ENCODE measurements at regions not wholly inside any gene's neighbourhood (a gene's known extent, or its start where the extent isn't known, plus 50 kb on each side); places are given as distances from the start of the nearest gene placed in this dataset.
"Not testable (repeated sequence)": the region's sequence is repeated elsewhere in the genome, so short reads cannot be mapped to it uniquely, and the experiment has no call there.

- no peaks in the 10 kb centered on the region for H3K9me3 ChIP-seq (ENCODE audit: low read length)
Measured at GRCh38 chr20:55937283-55937682, 68.0 kb downstream of the CBLN4 start.

GRCh38 chr20:55936209-55936595, 69.1 kb downstream of the CBLN4 start:
- no peaks in the 10 kb centered on the region for H3K9me3 ChIP-seq (ENCODE audit: low read length)
- no peak overlapping the region for H3K4me3 ChIP-seq (ENCODE audit: low read length)
- H3K36me3 ChIP-seq (ENCODE audit: insufficient read depth, low read length): no peaks in the 10 kb centered on the region
- H3K4me1 ChIP-seq (ENCODE audit: insufficient read depth, low read length): no peaks in the 10 kb centered on the region
- H3K27me3 ChIP-seq (ENCODE audit: insufficient read depth, low read length): peaks cover 3% of the 10 kb centered on the region
- H2AFZ ChIP-seq (ENCODE audit: low read depth, low read length): no peak overlapping the region

More at GRCh38 chr20:55937283-55937682, 68.0 kb downstream of the CBLN4 start:
- H3K36me3 ChIP-seq (ENCODE audit: insufficient read depth, low read length): no peaks in the 10 kb centered on the region
- H3K4me3 ChIP-seq (ENCODE audit: low read length): no peak overlapping the region
- no peaks in the 10 kb centered on the region for H3K4me1 ChIP-seq (ENCODE audit: insufficient read depth, low read length)
- H2AFZ ChIP-seq (ENCODE audit: low read depth, low read length): no peak overlapping the region
- peaks cover 3% of the 10 kb centered on the region for H3K27me3 ChIP-seq (ENCODE audit: insufficient read depth, low read length)

- Histone ChIP-seq H3K4me1 (ENCODE audit: insufficient read depth, low read length) (no peaks in the 10 kb centered on the region), H3K36me3 (ENCODE audit: insufficient read depth, low read length) (no peaks in the 10 kb centered on the region), H3K9me3 (ENCODE audit: low read length) (no peaks in the 10 kb centered on the region), H3K27me3 (ENCODE audit: insufficient read depth, low read length) (peaks cover 3% of the 10 kb centered on the region), H3K4me3 (ENCODE audit: low read length) (no peak overlapping the region), H2AFZ (ENCODE audit: low read depth, low read length) (no peak overlapping the region)
Measured at GRCh38 chr20:55935448-55936208, 69.7 kb downstream of the CBLN4 start.

- Histone ChIP-seq H2AFZ (ENCODE audit: low read depth, low read length) (no peak overlapping the region), H3K36me3 (ENCODE audit: insufficient read depth, low read length) (no peaks in the 10 kb centered on the region), H3K27me3 (ENCODE audit: insufficient read depth, low read length) (peaks cover 3% of the 10 kb centered on the region), H3K4me3 (ENCODE audit: low read length) (no peak overlapping the region), H3K9me3 (ENCODE audit: low read length) (no peaks in the 10 kb centered on the region), H3K4me1 (ENCODE audit: insufficient read depth, low read length) (no peaks in the 10 kb centered on the region)
Measured at GRCh38 chr20:55934146-55934545, 71.2 kb downstream of the CBLN4 start.

GRCh38 chr20:55930876-55931275, 74.4 kb downstream of the CBLN4 start:
- not testable (repeated sequence) for H3K4me1 ChIP-seq (ENCODE audit: insufficient read depth, low read length); H3K27me3 ChIP-seq (ENCODE audit: insufficient read depth, low read length); H3K4me3 ChIP-seq (ENCODE audit: low read length); H3K36me3 ChIP-seq (ENCODE audit: insufficient read depth, low read length); H3K9me3 ChIP-seq (ENCODE audit: low read length); H2AFZ ChIP-seq (ENCODE audit: low read depth, low read length)

- no peak overlapping the region for H3K4me3 ChIP-seq (ENCODE audit: low read length)
- no peaks in the 10 kb centered on the region for H3K9me3 ChIP-seq (ENCODE audit: low read length)
- no peaks in the 10 kb centered on the region for H3K36me3 ChIP-seq (ENCODE audit: insufficient read depth, low read length)
- H2AFZ ChIP-seq (ENCODE audit: low read depth, low read length): no peak overlapping the region
- no peaks in the 10 kb centered on the region for H3K4me1 ChIP-seq (ENCODE audit: insufficient read depth, low read length)
- no peaks in the 10 kb centered on the region for H3K27me3 ChIP-seq (ENCODE audit: insufficient read depth, low read length)
Measured at GRCh38 chr20:55928266-55928665, 77.1 kb downstream of the CBLN4 start.

- H2AFZ ChIP-seq (ENCODE audit: low read depth, low read length): no peak overlapping the region
- H3K27me3 ChIP-seq (ENCODE audit: insufficient read depth, low read length): no peaks in the 10 kb centered on the region
- H3K36me3 ChIP-seq (ENCODE audit: insufficient read depth, low read length): no peaks in the 10 kb centered on the region
- H3K9me3 ChIP-seq (ENCODE audit: low read length): no peaks in the 10 kb centered on the region
- H3K4me1 ChIP-seq (ENCODE audit: insufficient read depth, low read length): no peaks in the 10 kb centered on the region
- no peak overlapping the region for H3K4me3 ChIP-seq (ENCODE audit: low read length)
Measured at GRCh38 chr20:55919956-55920355, 85.4 kb downstream of the CBLN4 start.

GRCh38 chr20:55919319-55919718, 86.0 kb downstream of the CBLN4 start:
- Histone ChIP-seq H2AFZ (ENCODE audit: low read depth, low read length) (no peak overlapping the region), H3K9me3 (ENCODE audit: low read length) (no peaks in the 10 kb centered on the region), H3K4me3 (ENCODE audit: low read length) (no peak overlapping the region), H3K27me3 (ENCODE audit: insufficient read depth, low read length) (no peaks in the 10 kb centered on the region), H3K36me3 (ENCODE audit: insufficient read depth, low read length) (no peaks in the 10 kb centered on the region), H3K4me1 (ENCODE audit: insufficient read depth, low read length) (no peaks in the 10 kb centered on the region)

- no peaks in the 10 kb centered on the region for H3K36me3 ChIP-seq (ENCODE audit: insufficient read depth, low read length)
Measured at GRCh38 chr20:55918471-55918870, 86.8 kb downstream of the CBLN4 start.

GRCh38 chr20:55893031-55893430, 112.3 kb downstream of the CBLN4 start:
- Histone ChIP-seq H3K27me3 (ENCODE audit: insufficient read depth, low read length) (no peaks in the 10 kb centered on the region), H3K36me3 (ENCODE audit: insufficient read depth, low read length) (no peaks in the 10 kb centered on the region), H3K9me3 (ENCODE audit: low read length) (no peaks in the 10 kb centered on the region), H2AFZ (ENCODE audit: low read depth, low read length) (no peak overlapping the region), H3K4me3 (ENCODE audit: low read length) (no peak overlapping the region), H3K4me1 (ENCODE audit: insufficient read depth, low read length) (no peaks in the 10 kb centered on the region)

More at GRCh38 chr20:55918471-55918870, 86.8 kb downstream of the CBLN4 start:
- no peaks in the 10 kb centered on the region for H3K4me1 ChIP-seq (ENCODE audit: insufficient read depth, low read length)
- H2AFZ ChIP-seq (ENCODE audit: low read depth, low read length): no peak overlapping the region
- no peak overlapping the region for H3K4me3 ChIP-seq (ENCODE audit: low read length)
- H3K9me3 ChIP-seq (ENCODE audit: low read length): no peaks in the 10 kb centered on the region
- H3K27me3 ChIP-seq (ENCODE audit: insufficient read depth, low read length): no peaks in the 10 kb centered on the region

- Histone ChIP-seq H3K4me1 (ENCODE audit: insufficient read depth, low read length) (no peaks in the 10 kb centered on the region), H2AFZ (ENCODE audit: low read depth, low read length) (no peak overlapping the region), H3K27me3 (ENCODE audit: insufficient read depth, low read length) (no peaks in the 10 kb centered on the region), H3K36me3 (ENCODE audit: insufficient read depth, low read length) (no peaks in the 10 kb centered on the region), H3K4me3 (ENCODE audit: low read length) (peak overlapping the region; percentile 28), H3K9me3 (ENCODE audit: low read length) (no peaks in the 10 kb centered on the region)
Measured at GRCh38 chr20:55888685-55889084, 116.6 kb downstream of the CBLN4 start.

- H3K4me3 ChIP-seq (ENCODE audit: low read length): no peak overlapping the region
- H2AFZ ChIP-seq (ENCODE audit: low read depth, low read length): no peak overlapping the region
- H3K9me3 ChIP-seq (ENCODE audit: low read length): no peaks in the 10 kb centered on the region
- H3K4me1 ChIP-seq (ENCODE audit: insufficient read depth, low read length): no peaks in the 10 kb centered on the region
- H3K27me3 ChIP-seq (ENCODE audit: insufficient read depth, low read length): no peaks in the 10 kb centered on the region
- H3K36me3 ChIP-seq (ENCODE audit: insufficient read depth, low read length): no peaks in the 10 kb centered on the region
Measured at GRCh38 chr20:55882910-55883309, 122.4 kb downstream of the CBLN4 start.

GRCh38 chr20:55882286-55882685, 123.0 kb downstream of the CBLN4 start:
- H3K9me3 ChIP-seq (ENCODE audit: low read length): no peaks in the 10 kb centered on the region

GRCh38 chr20:55881204-55881603, 124.1 kb downstream of the CBLN4 start:
- Histone ChIP-seq H3K4me1 (ENCODE audit: insufficient read depth, low read length) (no peaks in the 10 kb centered on the region), H2AFZ (ENCODE audit: low read depth, low read length) (no peak overlapping the region), H3K36me3 (ENCODE audit: insufficient read depth, low read length) (no peaks in the 10 kb centered on the region), H3K4me3 (ENCODE audit: low read length) (no peak overlapping the region), H3K27me3 (ENCODE audit: insufficient read depth, low read length) (no peaks in the 10 kb centered on the region), H3K9me3 (ENCODE audit: low read length) (no peaks in the 10 kb centered on the region)

More at GRCh38 chr20:55882286-55882685, 123.0 kb downstream of the CBLN4 start:
- H3K4me3 ChIP-seq (ENCODE audit: low read length): no peak overlapping the region
- H2AFZ ChIP-seq (ENCODE audit: low read depth, low read length): no peak overlapping the region
- no peaks in the 10 kb centered on the region for H3K27me3 ChIP-seq (ENCODE audit: insufficient read depth, low read length)
- H3K4me1 ChIP-seq (ENCODE audit: insufficient read depth, low read length): no peaks in the 10 kb centered on the region
- H3K36me3 ChIP-seq (ENCODE audit: insufficient read depth, low read length): no peaks in the 10 kb centered on the region
